Lung (tissue), 11 donors: ENCODE measurements at regions not wholly inside any gene's neighbourhood (a gene's known extent, or its start where the extent isn't known, plus 50 kb on each side); places are given as distances from the start of the nearest gene placed in this dataset.

Experiments
- ATAC-seq: fragments of 200-7000 bp; cut with Tn5 transposase; one replicate; pipeline ENCODE4 v1.9.1; 2020; ENCODE audit warnings: moderate number of reproducible peaks; ENCODE audit not compliant: insufficient read depth, low FRiP score
- DNase-seq, 3 donors: peaks; one replicate each; pipeline ENCODE4 v3.0.0-alpha.2; 2013 to 2017
- H3K27ac ChIP-seq, 2 donors: one replicate each; pipeline ENCODE4 v1.5.1; 2013; ENCODE audit warnings: mild to moderate bottlenecking in 2 of 2, moderate library complexity in 2 of 2, control low read depth in 1 of 2, inconsistent platforms in 1 of 2, low read depth in 1 of 2, low read length in 1 of 2
- H3K27me3 ChIP-seq, 3 donors: one replicate each; pipeline ENCODE4 v1.5.1; 2013; ENCODE audit warnings: low read length in 2 of 3; ENCODE audit not compliant: control insufficient read depth in 3 of 3, insufficient read depth in 3 of 3
- H3K36me3 ChIP-seq, 4 donors: one replicate each; pipeline ENCODE4 v1.5.1; 2013; ENCODE audit warnings: low read length in 4 of 4, mild to moderate bottlenecking in 1 of 4, moderate library complexity in 1 of 4; ENCODE audit not compliant: control insufficient read depth in 4 of 4, insufficient read depth in 4 of 4
- H3K4me1 ChIP-seq, 5 donors: one replicate each; pipeline ENCODE4 v1.5.1; 2013; ENCODE audit warnings: low read length in 5 of 5, mild to moderate bottlenecking in 2 of 5, moderate library complexity in 1 of 5; ENCODE audit not compliant: control insufficient read depth in 5 of 5, insufficient read depth in 5 of 5
- H3K4me3 ChIP-seq: one replicate; pipeline ENCODE4 v1.5.1; 2013; ENCODE audit warnings: mild to moderate bottlenecking, control low read depth, moderate library complexity
- H3K9ac ChIP-seq, 2 donors: one replicate each; pipeline ENCODE4 v1.5.1; 2013; ENCODE audit warnings: low read length in 2 of 2, control low read depth in 1 of 2; ENCODE audit not compliant: insufficient read depth in 1 of 2
- H3K9me3 ChIP-seq, 4 donors: one replicate each; pipeline ENCODE4 v1.5.1; 2013; ENCODE audit warnings: low read length in 3 of 4, mild to moderate bottlenecking in 1 of 4, moderate library complexity in 1 of 4; ENCODE audit not compliant: control insufficient read depth in 4 of 4, insufficient read depth in 3 of 4
- WGBS, 2 donors: extraction: QIAGEN DNeasy Blood & Tissue Kit; methylation state at CpG; one replicate each; pipeline ENCODE4 v1.1.7; 2013; 5-methylcytosine and 5-hydroxymethylcytosine counted together
- TF ChIP-seq, protein P1 (sequence below): IDR thresholded peaks from 2 replicates; pipeline ENCODE4 v1.5.1; 2012; ENCODE audit warnings: mild to moderate bottlenecking; ENCODE audit errors: control extremely low read depth, extremely low read depth
- donor health status: control.
- donor health status: control.
- donor health status: Bipolar disorder and iron deficiency.
- donor health status: healthy.
- donor health status: DM: yes; HTN: yes; CAD: no.

DNA sequence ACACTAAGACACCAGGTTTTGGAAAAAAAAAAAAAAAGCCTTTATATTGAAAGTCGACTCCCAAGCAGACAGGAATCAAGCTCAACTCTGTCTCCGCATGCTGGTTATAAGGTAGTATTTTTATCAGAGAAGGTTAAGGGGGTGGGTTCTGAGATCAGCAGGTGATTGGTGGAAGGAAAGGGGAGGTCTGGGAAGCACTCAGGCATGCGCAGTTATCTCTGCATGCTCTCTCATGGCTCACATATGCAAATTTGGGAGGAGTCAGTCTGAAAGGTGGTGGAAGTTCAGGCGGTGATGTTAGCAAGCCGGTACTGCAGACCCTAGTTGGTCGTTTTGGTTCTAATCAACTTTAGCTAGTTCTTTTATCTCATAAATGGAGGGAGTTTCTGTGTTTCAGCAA, 357.6 kb upstream of the C16orf82 start:
- Histone ChIP-seq H3K27ac (no peak overlapping the region), H3K9me3 (no peaks in the 10 kb centered on the region), H3K4me1 (no peaks in the 10 kb centered on the region), H3K36me3 (no peaks in the 10 kb centered on the region), H3K9ac (no peak overlapping the region), H3K27me3 (no peaks in the 10 kb centered on the region), H3K4me3 (no peak overlapping the region)
- DNase-seq: no peak
- TF ChIP-seq, protein P1, sequence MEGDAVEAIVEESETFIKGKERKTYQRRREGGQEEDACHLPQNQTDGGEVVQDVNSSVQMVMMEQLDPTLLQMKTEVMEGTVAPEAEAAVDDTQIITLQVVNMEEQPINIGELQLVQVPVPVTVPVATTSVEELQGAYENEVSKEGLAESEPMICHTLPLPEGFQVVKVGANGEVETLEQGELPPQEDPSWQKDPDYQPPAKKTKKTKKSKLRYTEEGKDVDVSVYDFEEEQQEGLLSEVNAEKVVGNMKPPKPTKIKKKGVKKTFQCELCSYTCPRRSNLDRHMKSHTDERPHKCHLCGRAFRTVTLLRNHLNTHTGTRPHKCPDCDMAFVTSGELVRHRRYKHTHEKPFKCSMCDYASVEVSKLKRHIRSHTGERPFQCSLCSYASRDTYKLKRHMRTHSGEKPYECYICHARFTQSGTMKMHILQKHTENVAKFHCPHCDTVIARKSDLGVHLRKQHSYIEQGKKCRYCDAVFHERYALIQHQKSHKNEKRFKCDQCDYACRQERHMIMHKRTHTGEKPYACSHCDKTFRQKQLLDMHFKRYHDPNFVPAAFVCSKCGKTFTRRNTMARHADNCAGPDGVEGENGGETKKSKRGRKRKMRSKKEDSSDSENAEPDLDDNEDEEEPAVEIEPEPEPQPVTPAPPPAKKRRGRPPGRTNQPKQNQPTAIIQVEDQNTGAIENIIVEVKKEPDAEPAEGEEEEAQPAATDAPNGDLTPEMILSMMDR: no peak
- ATAC-seq: no peak
- 78 to 90% methylated on average over 6 of the region's 6 CpGs for WGBS, 2 donors

DNA sequence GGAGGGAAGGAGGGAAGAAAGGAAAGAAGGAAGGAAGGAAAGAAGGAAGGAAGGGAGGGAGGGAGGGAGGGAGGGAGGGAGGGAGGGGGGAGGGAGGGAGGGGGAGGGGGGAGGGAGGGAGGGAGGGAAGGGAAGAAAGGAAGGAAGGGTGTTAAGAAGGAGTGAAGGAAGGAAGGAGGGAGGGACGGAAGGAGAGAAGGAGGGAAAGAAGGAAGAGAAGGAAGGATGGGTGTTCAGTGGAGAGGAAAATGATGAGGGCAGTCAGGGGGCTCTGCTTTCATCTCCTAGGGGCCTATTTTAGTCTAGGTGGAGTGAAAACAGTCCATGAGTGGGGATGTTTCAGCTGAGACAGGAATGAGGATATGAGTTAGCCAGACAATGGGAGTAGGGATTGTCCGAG, 357.0 kb upstream of the C16orf82 start:
- no peak for DNase-seq
- no peaks in the 10 kb centered on the region for H3K9me3 ChIP-seq
- TF ChIP-seq, protein P1: no peak
- H3K36me3 ChIP-seq: no peaks in the 10 kb centered on the region
- no peak overlapping the region for H3K4me3 ChIP-seq
- no peaks in the 10 kb centered on the region for H3K4me1 ChIP-seq
- H3K9ac ChIP-seq: no peak overlapping the region
- ATAC-seq: no peak
- no peak overlapping the region for H3K27ac ChIP-seq
- 80 to 90% methylated on average over 2 of the region's 2 CpGs for WGBS, 2 donors
- H3K27me3 ChIP-seq: no peaks in the 10 kb centered on the region

DNA sequence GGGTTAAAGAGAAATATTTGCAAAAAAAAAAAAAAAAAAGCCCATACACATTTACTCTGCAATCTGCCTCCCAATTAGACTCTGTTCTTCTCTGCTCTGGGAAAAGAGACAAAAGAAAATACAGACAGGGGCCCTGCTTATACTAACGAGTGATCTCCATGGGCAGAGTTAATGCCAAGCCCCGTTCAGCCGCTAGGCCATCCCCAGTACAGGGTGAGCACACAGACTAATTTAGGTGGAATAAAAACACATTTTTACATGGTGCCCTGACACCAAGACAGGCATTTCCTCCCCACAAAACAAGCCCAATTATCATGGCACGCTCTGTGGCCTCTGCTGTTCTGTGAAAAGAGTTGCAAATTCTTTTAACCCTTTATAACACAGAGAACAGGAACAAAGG, 356.3 kb upstream of the C16orf82 start:
- Histone ChIP-seq H3K9ac (no peak overlapping the region), H3K27me3 (no peaks in the 10 kb centered on the region), H3K36me3 (no peaks in the 10 kb centered on the region), H3K4me3 (no peak overlapping the region), H3K27ac (no peak overlapping the region), H3K4me1 (no peaks in the 10 kb centered on the region), H3K9me3 (no peaks in the 10 kb centered on the region)
- no peak for DNase-seq
- no peak for ATAC-seq
- WGBS, 2 donors: 48 to 52% methylated on average over 4 of the region's 4 CpGs
- TF ChIP-seq, protein P1: no peak

DNA sequence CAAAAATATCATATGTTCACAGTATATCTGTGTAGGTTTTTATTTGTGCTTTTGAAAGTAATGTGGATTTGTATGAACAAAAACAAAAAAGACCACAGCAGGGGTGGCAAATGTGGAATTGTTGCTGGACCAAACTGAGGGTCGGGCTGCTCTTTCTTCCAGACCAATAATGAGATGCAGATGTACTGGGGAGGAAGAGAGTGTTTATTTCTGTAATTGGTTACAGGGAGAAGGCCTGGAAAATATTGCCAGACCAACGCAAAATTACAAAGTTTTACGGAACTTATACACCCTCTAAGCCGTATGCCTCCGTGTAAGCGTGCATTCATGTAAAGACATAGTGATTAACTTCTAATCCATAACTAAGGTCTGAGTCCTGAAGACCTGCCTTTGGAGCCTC, 353.9 kb upstream of the C16orf82 start:
- ATAC-seq (no peak), DNase-seq (no peak)
- Histone ChIP-seq H3K27me3 (no peaks in the 10 kb centered on the region), H3K27ac (no peak overlapping the region), H3K9ac (no peak overlapping the region), H3K4me3 (no peak overlapping the region), H3K9me3 (no peaks in the 10 kb centered on the region), H3K4me1 (no peaks in the 10 kb centered on the region), H3K36me3 (no peaks in the 10 kb centered on the region)
- 88 to 94% methylated on average over 6 of the region's 6 CpGs for WGBS, 2 donors
- TF ChIP-seq, protein P1: no peak
